ENCODE measurements at regions not wholly inside any gene's neighbourhood (a gene's known extent, or its start where the extent isn't known, plus 50 kb on each side); places are given as distances from the start of the nearest gene placed in this dataset.
"Not testable (repeated sequence)": the region's sequence is repeated elsewhere in the genome, so short reads cannot be mapped to it uniquely, and the experiment has no call there.

DNA sequence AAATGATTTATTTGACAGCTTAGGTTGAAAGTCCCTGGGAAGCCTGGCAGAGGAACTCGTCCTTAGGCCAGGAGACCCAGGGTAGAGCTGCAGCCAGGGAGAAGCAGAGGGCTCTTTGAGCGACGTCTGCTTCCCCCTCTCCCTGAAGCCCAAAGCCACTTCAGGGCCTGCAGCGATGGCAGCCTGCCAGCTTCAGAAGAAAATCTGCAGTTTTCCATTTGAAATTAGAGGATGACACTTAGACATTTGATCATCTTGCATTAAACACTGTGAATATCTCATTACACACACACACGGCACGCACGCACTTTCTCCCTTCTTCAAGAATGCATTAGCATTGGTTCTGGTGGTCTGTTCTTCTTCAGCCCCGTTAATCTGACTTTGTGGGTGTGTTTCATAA is 96.5 kb downstream of the PLEKHG1 start:
- no peak for ATAC-seq
- no peak for TF ChIP-seq GLIS3 (CRISPR knock-in tag; IDR thresholded peaks at IDR 0.05)
- TF ChIP-seq ZNF70 (CRISPR knock-in tag; IDR thresholded peaks at IDR 0.05): no peak
- no peak for TF ChIP-seq ZNF565 (CRISPR knock-in tag; conservative IDR thresholded peaks at IDR 0.05; ENCODE audit: low read depth)
- TF ChIP-seq, protein P1, sequence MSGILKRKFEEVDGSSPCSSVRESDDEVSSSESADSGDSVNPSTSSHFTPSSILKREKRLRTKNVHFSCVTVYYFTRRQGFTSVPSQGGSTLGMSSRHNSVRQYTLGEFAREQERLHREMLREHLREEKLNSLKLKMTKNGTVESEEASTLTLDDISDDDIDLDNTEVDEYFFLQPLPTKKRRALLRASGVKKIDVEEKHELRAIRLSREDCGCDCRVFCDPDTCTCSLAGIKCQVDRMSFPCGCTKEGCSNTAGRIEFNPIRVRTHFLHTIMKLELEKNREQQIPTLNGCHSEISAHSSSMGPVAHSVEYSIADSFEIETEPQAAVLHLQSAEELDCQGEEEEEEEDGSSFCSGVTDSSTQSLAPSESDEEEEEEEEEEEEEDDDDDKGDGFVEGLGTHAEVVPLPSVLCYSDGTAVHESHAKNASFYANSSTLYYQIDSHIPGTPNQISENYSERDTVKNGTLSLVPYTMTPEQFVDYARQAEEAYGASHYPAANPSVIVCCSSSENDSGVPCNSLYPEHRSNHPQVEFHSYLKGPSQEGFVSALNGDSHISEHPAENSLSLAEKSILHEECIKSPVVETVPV (CRISPR knock-in tag; IDR thresholded peaks at IDR 0.05): no peak
- TF ChIP-seq TOX (CRISPR knock-in tag; IDR thresholded peaks at IDR 0.05; ENCODE audit: borderline replicate concordance): no peak
- TF ChIP-seq, protein P2, sequence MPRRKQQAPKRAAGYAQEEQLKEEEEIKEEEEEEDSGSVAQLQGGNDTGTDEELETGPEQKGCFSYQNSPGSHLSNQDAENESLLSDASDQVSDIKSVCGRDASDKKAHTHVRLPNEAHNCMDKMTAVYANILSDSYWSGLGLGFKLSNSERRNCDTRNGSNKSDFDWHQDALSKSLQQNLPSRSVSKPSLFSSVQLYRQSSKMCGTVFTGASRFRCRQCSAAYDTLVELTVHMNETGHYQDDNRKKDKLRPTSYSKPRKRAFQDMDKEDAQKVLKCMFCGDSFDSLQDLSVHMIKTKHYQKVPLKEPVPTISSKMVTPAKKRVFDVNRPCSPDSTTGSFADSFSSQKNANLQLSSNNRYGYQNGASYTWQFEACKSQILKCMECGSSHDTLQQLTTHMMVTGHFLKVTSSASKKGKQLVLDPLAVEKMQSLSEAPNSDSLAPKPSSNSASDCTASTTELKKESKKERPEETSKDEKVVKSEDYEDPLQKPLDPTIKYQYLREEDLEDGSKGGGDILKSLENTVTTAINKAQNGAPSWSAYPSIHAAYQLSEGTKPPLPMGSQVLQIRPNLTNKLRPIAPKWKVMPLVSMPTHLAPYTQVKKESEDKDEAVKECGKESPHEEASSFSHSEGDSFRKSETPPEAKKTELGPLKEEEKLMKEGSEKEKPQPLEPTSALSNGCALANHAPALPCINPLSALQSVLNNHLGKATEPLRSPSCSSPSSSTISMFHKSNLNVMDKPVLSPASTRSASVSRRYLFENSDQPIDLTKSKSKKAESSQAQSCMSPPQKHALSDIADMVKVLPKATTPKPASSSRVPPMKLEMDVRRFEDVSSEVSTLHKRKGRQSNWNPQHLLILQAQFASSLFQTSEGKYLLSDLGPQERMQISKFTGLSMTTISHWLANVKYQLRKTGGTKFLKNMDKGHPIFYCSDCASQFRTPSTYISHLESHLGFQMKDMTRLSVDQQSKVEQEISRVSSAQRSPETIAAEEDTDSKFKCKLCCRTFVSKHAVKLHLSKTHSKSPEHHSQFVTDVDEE (CRISPR knock-in tag; IDR thresholded peaks at IDR 0.05): no peak

DNA sequence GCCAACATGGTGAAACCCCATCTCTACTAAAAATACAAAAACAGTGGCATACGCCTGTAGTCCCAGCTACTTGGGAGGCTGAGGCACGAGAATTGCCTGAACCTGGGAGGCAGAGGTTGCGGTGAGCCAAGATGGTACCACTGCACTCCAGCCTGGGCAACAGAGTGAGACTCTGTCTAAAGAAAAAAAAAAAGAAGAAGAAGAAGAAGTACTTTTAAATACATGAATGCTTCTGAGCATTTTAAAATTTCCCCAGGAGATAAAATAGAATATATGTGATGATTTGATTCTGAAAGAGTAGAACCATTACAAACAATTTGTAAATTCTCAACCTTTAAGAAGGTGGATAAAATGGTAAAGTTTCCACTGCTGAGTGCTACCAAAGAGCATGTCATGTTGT is 97.2 kb downstream of the PLEKHG1 start:
- not testable (repeated sequence) for ATAC-seq

DNA sequence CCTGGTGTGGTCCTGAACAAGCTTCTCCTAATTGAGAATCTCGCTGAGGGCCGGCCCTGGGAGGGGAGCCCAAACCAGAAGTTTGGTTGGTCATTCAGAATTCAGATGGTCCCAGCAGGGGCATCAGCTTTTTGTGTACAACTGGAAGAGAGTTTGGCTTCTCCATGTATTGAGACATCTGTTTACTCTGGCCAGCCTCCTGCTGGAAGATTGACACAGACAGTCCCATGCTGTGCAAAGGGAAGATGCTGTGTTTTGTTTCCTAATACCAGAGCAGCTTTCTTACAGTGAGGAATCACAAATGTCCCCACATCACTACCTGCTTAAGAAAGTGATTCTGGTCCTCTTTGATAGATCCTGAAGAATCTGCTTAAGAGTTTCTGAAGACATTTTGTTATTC is 97.8 kb downstream of the PLEKHG1 start:
- ATAC-seq: no peak
- no peak for TF ChIP-seq SNAI2 (CRISPR knock-in tag; IDR thresholded peaks at IDR 0.05)
- TF ChIP-seq, protein P3, sequence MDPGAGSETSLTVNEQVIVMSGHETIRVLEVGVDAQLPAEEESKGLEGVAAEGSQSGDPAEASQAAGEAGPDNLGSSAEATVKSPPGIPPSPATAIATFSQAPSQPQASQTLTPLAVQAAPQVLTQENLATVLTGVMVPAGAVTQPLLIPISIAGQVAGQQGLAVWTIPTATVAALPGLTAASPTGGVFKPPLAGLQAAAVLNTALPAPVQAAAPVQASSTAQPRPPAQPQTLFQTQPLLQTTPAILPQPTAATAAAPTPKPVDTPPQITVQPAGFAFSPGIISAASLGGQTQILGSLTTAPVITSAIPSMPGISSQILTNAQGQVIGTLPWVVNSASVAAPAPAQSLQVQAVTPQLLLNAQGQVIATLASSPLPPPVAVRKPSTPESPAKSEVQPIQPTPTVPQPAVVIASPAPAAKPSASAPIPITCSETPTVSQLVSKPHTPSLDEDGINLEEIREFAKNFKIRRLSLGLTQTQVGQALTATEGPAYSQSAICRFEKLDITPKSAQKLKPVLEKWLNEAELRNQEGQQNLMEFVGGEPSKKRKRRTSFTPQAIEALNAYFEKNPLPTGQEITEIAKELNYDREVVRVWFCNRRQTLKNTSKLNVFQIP (CRISPR knock-in tag; IDR thresholded peaks at IDR 0.05; ENCODE audit: borderline replicate concordance, low read depth): no peak
- TF ChIP-seq, protein P4, sequence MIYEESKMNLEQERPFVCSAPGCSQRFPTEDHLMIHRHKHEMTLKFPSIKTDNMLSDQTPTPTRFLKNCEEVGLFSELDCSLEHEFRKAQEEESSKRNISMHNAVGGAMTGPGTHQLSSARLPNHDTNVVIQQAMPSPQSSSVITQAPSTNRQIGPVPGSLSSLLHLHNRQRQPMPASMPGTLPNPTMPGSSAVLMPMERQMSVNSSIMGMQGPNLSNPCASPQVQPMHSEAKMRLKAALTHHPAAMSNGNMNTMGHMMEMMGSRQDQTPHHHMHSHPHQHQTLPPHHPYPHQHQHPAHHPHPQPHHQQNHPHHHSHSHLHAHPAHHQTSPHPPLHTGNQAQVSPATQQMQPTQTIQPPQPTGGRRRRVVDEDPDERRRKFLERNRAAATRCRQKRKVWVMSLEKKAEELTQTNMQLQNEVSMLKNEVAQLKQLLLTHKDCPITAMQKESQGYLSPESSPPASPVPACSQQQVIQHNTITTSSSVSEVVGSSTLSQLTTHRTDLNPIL (CRISPR knock-in tag; IDR thresholded peaks at IDR 0.05; ENCODE audit: low read depth): no peak
- no peak for TF ChIP-seq ZC3H10 (CRISPR knock-in tag; IDR thresholded peaks at IDR 0.05)
- no peak for TF ChIP-seq GLIS3 (CRISPR knock-in tag; IDR thresholded peaks at IDR 0.05)

DNA sequence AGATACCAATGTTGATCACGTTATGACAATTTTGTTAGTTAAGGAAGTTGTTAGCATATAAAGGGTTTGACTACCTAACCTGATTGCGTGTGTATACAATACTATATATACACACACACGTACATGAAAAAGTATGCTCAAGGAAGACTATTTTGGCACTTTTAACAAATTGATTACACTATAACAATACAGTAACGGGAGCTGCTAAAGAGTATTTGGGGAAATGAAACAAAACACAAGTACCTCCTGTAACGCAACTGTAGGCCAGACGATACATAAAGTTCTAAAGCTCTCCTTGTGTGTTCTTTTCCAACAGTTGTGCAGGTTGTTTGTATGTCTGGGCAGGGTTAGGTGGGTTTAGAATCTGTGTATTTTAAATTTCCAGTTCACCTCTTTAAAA is 98.7 kb downstream of the PLEKHG1 start:
- TF ChIP-seq, protein P5, sequence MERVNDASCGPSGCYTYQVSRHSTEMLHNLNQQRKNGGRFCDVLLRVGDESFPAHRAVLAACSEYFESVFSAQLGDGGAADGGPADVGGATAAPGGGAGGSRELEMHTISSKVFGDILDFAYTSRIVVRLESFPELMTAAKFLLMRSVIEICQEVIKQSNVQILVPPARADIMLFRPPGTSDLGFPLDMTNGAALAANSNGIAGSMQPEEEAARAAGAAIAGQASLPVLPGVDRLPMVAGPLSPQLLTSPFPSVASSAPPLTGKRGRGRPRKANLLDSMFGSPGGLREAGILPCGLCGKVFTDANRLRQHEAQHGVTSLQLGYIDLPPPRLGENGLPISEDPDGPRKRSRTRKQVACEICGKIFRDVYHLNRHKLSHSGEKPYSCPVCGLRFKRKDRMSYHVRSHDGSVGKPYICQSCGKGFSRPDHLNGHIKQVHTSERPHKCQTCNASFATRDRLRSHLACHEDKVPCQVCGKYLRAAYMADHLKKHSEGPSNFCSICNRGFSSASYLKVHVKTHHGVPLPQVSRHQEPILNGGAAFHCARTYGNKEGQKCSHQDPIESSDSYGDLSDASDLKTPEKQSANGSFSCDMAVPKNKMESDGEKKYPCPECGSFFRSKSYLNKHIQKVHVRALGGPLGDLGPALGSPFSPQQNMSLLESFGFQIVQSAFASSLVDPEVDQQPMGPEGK (CRISPR knock-in tag; IDR thresholded peaks at IDR 0.05; ENCODE audit: borderline replicate concordance): no peak
- TF ChIP-seq TCF4 (CRISPR knock-in tag; IDR thresholded peaks at IDR 0.05; ENCODE audit: borderline replicate concordance): no peak
- TF ChIP-seq ESRRG (CRISPR knock-in tag; IDR thresholded peaks at IDR 0.05): no peak
- no peak for TF ChIP-seq ZNF565 (CRISPR knock-in tag; conservative IDR thresholded peaks at IDR 0.05; ENCODE audit: low read depth)
- no peak for TF ChIP-seq ISL1 (CRISPR knock-in tag; IDR thresholded peaks at IDR 0.05)
- no peak for TF ChIP-seq ZFP30 (CRISPR knock-in tag; IDR thresholded peaks at IDR 0.05)
- TF ChIP-seq ARNTL (CRISPR knock-in tag; IDR thresholded peaks at IDR 0.05; ENCODE audit: borderline replicate concordance, low read depth): no peak
- TF ChIP-seq GLIS3 (CRISPR knock-in tag; IDR thresholded peaks at IDR 0.05): no peak
- no peak for TF ChIP-seq ZFP3 (CRISPR knock-in tag; IDR thresholded peaks at IDR 0.05)
- no peak for TF ChIP-seq PPARA (CRISPR knock-in tag; IDR thresholded peaks at IDR 0.05; ENCODE audit: borderline replicate concordance)
- TF ChIP-seq ZNF70 (CRISPR knock-in tag; IDR thresholded peaks at IDR 0.05): no peak
- TF ChIP-seq ZC3H10 (CRISPR knock-in tag; IDR thresholded peaks at IDR 0.05): no peak
- TF ChIP-seq, protein P2 (CRISPR knock-in tag; IDR thresholded peaks at IDR 0.05): no peak
- no peak for TF ChIP-seq TOX (CRISPR knock-in tag; IDR thresholded peaks at IDR 0.05; ENCODE audit: borderline replicate concordance)
- TF ChIP-seq, protein P4 (CRISPR knock-in tag; IDR thresholded peaks at IDR 0.05; ENCODE audit: low read depth): no peak
- TF ChIP-seq CSDC2 (CRISPR knock-in tag; IDR thresholded peaks at IDR 0.05): no peak
- no peak for TF ChIP-seq OSR1 (CRISPR knock-in tag; IDR thresholded peaks at IDR 0.05)
- no peak for TF ChIP-seq ZNF8 (CRISPR knock-in tag; IDR thresholded peaks at IDR 0.05)
- ATAC-seq: no peak

Measured in SK-N-SH treated with all-trans-retinoic acid at 6 μM for 48 hours (cell line).